Fibroblast of villous mesenchyme (primary cell): ENCODE measurements at regions not wholly inside any gene's neighbourhood (a gene's known extent, or its start where the extent isn't known, plus 50 kb on each side); places are given as distances from the start of the nearest gene placed in this dataset.

Experiments used
- DNase-seq: peaks from one replicate; pipeline ENCODE4 v3.0.0-alpha.2; 2010; ENCODE audit warnings: low read depth
- H3K4me3 ChIP-seq: 2 replicates; pipeline ENCODE4 v1.5.1; 2011; ENCODE audit warnings: low read depth, mild to moderate bottlenecking, low read length
- CTCF ChIP-seq: IDR thresholded peaks from 2 replicates; pipeline ENCODE4 v1.5.1; 2012; ENCODE audit warnings: low read depth, mild to moderate bottlenecking, low read length; ENCODE audit not compliant: insufficient read depth

DNA sequence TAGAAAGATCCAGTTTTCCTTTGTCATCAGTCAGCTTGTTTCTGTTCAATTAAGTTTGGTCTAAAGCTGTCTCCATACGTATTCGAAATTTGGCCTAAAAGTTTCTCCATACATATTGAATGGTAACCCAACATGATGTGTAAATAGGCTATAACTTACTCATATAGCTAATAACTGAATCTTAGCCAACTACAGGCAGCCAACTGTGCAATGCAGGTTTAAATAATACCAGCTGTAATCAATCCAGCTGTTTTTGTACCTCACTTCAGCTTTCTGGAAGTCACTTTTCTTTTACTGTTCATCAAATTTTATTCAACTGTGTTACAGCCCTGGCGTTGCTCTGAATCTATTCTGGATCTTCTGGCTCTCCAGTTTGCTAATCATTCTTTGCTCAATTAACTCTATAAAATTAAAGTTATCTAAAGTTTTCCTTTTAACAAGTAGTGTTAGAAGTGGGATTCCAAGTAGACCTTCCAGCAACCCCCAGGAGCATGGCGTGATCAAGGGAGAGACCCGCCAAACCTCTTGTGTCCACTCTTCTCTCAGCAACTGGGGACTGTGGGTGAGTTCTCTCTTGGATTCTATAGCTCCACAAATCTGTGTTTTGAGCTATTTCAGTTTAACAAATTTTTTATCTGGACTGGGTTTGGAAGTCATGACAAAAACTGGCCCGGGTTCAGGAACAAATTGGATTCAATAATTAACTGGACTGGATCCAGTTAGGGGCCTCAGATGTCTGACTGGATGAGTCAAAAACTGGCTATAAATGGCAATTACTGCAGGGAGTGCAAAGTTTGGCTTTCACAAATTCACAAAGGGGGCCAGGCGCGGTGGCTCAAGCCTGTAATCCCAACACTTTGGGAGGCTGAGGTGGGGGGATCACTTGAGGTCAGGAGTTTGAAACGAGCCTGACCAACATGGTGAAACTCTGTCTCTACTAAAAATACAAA is 329.7 kb upstream of the ST6GAL2 start:
- no peak overlapping the region for H3K4me3 ChIP-seq
- no peak for TF ChIP-seq CTCF
- no peak for DNase-seq

GRCh38 chr2:107218208-107218607 is 332.2 kb upstream of the ST6GAL2 start:
- no peak for DNase-seq
- no peak for TF ChIP-seq CTCF
- no peak overlapping the region for H3K4me3 ChIP-seq

DNA sequence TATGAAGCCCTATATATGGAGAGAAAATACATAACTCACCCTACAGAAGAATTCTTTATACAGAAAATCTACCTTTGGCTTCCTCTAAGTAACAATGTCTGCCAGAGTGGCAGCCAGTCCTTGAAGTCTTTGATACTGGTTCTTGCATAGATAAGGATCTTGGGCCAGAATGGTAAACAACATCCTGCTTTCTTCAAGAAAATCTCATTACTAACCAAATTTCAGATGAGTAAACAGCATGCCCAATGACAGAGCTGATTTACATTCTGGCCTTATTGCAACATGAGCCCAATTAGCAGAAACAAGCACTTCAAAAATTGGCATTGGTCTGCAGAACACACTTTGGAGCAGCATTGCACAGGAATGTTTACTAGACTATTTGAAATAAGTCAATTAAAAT is 336.5 kb upstream of the ST6GAL2 start:
- TF ChIP-seq CTCF: no peak
- no peak for DNase-seq

GRCh38 chr2:107235491-107236254 is 349.7 kb upstream of the ST6GAL2 start:
- TF ChIP-seq CTCF: no peak
- no peak for DNase-seq
- no peak overlapping the region for H3K4me3 ChIP-seq

More for the DNA sequence above, 336.5 kb upstream of the ST6GAL2 start:
- no peak overlapping the region for H3K4me3 ChIP-seq

- H3K4me3 ChIP-seq: no peak overlapping the region
- no peak for DNase-seq
- TF ChIP-seq CTCF: no peak
Measured at GRCh38 chr2:107242811-107243210, 356.8 kb upstream of the ST6GAL2 start.

DNA sequence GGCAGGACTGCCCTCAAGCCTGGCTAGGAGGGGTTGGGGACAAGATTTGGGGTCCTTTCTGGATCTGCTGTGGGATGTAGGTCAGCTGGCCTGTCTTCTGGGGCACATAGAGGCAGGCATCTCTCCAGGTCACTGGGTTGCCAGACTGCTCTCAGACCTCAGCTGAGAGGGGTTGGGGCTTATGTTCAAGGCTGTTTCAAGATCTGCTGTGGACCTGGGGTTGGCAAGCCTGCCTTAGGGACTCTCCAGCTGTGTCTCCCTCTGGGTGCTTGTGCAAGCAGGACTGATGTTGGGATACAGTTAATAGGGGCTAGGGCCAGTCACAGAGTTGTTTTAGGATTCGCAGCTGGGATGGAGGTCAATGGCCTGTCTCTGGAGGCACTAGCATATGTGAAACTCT is 363.0 kb upstream of the ST6GAL2 start:
- no peak for TF ChIP-seq CTCF
- no peak overlapping the region for H3K4me3 ChIP-seq
- DNase-seq: no peak
